RWPE1 (cell line): ENCODE measurements at regions not wholly inside any gene's neighbourhood (a gene's known extent, or its start where the extent isn't known, plus 50 kb on each side); places are given as distances from the start of the nearest gene placed in this dataset.

Source experiments
- CTCF ChIA-PET: fragments of 350-600 bp; sonication (Branson Sonifier 250); formaldehyde crosslinking; extraction: SDS; loops from one replicate; lab custom pipeline; 2021; lab: Yijun Ruan, JAX
- POLR2A ChIA-PET: fragments of 400-600 bp; formaldehyde crosslinking; extraction: SDS; loops from one replicate; lab custom pipeline; 2020; ENCODE audit warnings: antibody characterized with exemption; ENCODE audit not compliant: low non-redundant PET; lab: Yijun Ruan, JAX
- DNase-seq: peaks from one replicate; pipeline ENCODE4 v3.0.0; 2012; ENCODE audit warnings: low spot score
- H3K27ac ChIP-seq: fragments of 450-650 bp; 2 replicates; pipeline ENCODE4 v1.5.1; 2017
- TF ChIP-seq, protein P1 (sequence below): fragments of 450-650 bp; conservative IDR thresholded peaks from 2 replicates; pipeline ENCODE4 v1.5.1; 2017; ENCODE audit warnings: low read depth, mild to moderate bottlenecking

- ChIA-PET CTCF (no interaction called here), POLR2A (no interaction called here)
- TF ChIP-seq, protein P1, sequence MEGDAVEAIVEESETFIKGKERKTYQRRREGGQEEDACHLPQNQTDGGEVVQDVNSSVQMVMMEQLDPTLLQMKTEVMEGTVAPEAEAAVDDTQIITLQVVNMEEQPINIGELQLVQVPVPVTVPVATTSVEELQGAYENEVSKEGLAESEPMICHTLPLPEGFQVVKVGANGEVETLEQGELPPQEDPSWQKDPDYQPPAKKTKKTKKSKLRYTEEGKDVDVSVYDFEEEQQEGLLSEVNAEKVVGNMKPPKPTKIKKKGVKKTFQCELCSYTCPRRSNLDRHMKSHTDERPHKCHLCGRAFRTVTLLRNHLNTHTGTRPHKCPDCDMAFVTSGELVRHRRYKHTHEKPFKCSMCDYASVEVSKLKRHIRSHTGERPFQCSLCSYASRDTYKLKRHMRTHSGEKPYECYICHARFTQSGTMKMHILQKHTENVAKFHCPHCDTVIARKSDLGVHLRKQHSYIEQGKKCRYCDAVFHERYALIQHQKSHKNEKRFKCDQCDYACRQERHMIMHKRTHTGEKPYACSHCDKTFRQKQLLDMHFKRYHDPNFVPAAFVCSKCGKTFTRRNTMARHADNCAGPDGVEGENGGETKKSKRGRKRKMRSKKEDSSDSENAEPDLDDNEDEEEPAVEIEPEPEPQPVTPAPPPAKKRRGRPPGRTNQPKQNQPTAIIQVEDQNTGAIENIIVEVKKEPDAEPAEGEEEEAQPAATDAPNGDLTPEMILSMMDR, result no peak
- DNase-seq, result no peak
- H3K27ac ChIP-seq, result no peak overlapping the region
These were observed 209.2 kb downstream of the CTTN start for GRCh38 chr11:70607561-70607960.

GRCh38 chr11:70608568-70609470, 210.5 kb downstream of the CTTN start:
- ChIA-PET POLR2A (no interaction called here), CTCF (no interaction called here)
- no peak overlapping the region for H3K27ac ChIP-seq
- DNase-seq, result no peak
- TF ChIP-seq, protein P1, result no peak

DNA sequence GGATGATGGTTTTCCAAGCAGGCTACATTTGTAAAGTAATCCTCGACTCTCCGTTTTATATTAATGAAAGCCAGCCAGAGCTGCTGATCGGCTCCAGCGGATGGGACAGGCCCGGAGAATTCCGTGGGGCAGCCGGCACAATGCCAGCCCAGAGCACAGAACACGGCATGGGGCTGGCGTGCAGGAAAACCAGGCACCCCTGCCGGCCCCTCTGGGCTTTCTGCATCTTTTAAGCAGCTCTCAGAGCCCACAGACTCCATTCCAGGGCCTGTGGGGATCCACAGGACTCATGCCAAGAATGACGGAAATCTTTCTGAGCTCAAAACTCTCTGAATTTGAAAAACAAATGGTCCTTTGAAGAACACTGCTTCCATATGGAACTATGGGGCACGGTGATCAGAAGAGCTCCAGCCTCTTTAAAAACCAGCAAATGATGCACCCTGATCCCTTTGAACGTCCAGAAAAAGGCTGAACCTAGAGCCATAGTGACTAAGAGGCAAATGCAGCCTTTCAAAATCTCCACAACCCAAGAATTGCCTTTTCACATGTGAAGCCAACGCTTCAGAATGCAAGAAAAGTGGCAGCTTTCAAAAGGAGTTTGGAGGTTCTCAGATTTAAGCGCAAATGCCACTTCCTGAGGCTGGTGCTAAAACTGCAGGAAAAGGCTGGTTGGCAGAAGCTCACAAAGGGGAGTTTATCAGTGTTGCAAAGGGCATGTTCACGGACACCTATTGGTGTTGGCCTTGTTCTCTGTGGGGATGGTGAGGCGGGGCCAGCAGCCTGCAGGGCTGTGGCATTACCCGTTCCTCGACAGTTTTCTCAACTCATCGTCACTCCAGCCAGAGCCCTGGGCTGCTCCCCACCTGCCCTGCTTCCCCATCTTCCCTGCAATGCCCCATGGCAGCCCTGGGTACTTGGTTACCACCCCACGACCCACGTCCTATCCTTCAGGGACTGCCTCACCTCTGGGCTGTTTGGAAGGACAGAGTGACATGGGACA, 212.5 kb downstream of the CTTN start:
- ChIA-PET POLR2A (no interaction called here), CTCF (no interaction called here)
- no peak for DNase-seq
- H3K27ac ChIP-seq, result no peak overlapping the region
- TF ChIP-seq, protein P1, result no peak

- TF ChIP-seq, protein P1, result no peak
- H3K27ac ChIP-seq, result no peak overlapping the region
- ChIA-PET CTCF (no interaction called here), POLR2A (no interaction called here)
- no peak for DNase-seq
These were observed 213.5 kb downstream of the CTTN start for GRCh38 chr11:70611821-70612220.

DNA sequence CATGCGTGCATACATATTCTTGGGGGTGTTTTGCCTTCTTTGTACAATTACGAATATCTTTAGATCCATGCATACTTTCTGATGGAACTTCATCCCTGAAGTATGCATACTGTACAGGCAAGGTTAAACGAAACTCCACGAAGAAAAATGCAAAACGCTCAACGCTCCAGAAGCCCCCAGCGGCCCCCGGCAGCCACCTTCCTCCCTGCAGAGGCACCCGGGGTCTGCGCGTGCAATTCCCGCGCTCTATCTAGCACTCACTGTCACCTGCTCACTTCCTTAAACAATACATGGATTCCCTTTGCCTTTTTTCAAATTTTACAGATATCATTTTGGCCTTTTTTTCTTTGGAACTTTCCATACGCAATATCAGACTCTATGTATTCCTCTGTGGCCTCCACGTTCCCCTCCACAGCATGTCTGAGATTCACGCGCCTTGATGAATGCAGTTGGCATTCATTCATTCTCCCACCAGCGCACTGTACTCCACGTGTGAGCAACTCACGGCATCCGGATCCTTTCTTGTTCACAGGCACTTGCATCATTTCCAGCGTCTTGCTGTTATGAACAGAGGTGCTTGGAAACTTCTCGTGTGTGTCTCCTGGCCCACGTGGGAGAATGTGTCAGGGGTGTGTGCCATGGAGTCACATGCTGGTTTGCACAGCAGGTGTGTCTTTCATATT, 214.3 kb downstream of the CTTN start:
- TF ChIP-seq, protein P1, result no peak
- no peak overlapping the region for H3K27ac ChIP-seq
- ChIA-PET CTCF (no interaction called here), POLR2A (no interaction called here)
- DNase-seq, result no peak
